ENCODE measurements at regions not wholly inside any gene's neighbourhood (a gene's known extent, or its start where the extent isn't known, plus 50 kb on each side); places are given as distances from the start of the nearest gene placed in this dataset.
"Not testable (repeated sequence)": the region's sequence is repeated elsewhere in the genome, so short reads cannot be mapped to it uniquely, and the experiment has no call there.

GRCh38 chr11:13183094-13183825 lies 94.3 kb upstream of the BMAL1 start:
- peak; percentile 28 for DNase-seq (ENCODE audit: low spot score)
- in situ Hi-C loops (cut with MboI; ENCODE audit: low sequenced_read_pairs, unreplicated experiment) = no loop called here
- peak; percentile 71 for TF ChIP-seq CTCF (IDR thresholded peaks at IDR 0.05; ENCODE audit: borderline replicate concordance, control extremely low read depth, extremely low read depth, insufficient read depth, missing control alignments)

DNA sequence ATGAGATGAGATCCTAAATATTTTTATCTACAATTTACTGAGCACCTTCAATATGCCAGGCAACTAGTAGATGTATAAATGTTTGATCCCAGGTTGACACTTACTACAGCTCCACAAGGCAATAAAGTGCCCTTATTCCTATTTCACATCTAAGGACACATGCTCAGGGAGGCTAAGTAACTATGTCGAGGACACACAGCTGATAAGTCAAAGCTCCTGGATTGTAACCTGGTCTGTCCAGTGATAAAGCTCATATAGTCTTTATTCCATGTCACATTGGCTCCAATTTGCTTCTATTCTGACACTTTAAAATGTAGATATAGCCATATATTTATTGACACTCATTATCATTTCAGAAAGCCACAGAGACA lies 93.8 kb upstream of the BMAL1 start:
- TF ChIP-seq CTCF (IDR thresholded peaks at IDR 0.05; ENCODE audit: borderline replicate concordance, control extremely low read depth, extremely low read depth, insufficient read depth, missing control alignments) = no peak
- no peak for DNase-seq (ENCODE audit: low spot score)
- in situ Hi-C loops (cut with MboI; ENCODE audit: low sequenced_read_pairs, unreplicated experiment) = no loop called here

DNA sequence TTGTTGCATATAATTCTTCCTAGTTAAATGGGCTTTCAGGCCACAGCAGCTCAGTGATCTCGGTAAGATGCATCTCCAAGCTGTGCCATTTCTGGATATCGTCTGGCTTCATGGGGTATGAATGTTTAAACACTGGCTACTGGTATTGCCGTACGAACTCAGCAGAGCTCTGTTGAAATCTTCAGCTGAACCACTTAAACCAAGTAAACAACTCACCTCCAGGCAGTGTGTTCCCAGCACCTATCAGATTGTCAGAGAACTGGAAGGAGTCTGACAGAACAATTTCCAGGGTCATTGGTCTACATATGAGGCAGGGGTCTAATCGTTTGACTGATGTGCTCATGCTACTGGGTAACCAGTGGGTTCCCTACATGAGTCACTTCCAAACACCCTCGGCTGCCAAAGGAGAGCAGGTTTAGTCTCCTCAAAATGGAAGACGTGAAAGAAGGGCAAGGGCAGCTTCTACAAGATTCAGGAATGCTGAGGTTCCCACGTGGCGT lies 93.2 kb upstream of the BMAL1 start:
- in situ Hi-C loops (cut with MboI; ENCODE audit: low sequenced_read_pairs, unreplicated experiment) = no loop called here

DNA sequence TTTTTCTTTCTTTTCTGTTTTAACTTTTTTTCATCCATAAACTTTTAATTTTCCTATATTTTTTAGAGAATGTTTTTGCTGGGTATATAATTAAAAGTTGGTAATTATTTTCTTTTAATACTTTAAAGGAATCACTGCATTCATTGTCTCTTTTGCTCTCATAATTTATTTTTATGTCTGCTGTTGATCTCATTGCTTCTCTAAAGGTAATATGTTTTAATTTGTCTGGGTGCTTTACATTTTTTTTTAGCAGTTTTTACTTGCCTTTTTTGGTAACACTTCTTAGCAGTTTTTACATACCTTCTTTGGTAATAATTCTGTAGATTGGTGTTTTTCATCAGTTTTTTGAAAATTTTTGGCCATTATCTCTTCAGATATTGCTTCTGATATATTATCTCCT lies 89.4 kb upstream of the BMAL1 start:
- DNase-seq (ENCODE audit: low spot score) = no peak
- no peak for TF ChIP-seq CTCF (IDR thresholded peaks at IDR 0.05; ENCODE audit: borderline replicate concordance, control extremely low read depth, extremely low read depth, insufficient read depth, missing control alignments)
- in situ Hi-C loops (cut with MboI; ENCODE audit: low sequenced_read_pairs, unreplicated experiment) = no loop called here

More for the DNA sequence above, 93.2 kb upstream of the BMAL1 start:
- TF ChIP-seq CTCF (IDR thresholded peaks at IDR 0.05; ENCODE audit: borderline replicate concordance, control extremely low read depth, extremely low read depth, insufficient read depth, missing control alignments) = no peak
- DNase-seq (ENCODE audit: low spot score) = no peak

- DNase-seq (ENCODE audit: low spot score) = no peak
- TF ChIP-seq CTCF (IDR thresholded peaks at IDR 0.05; ENCODE audit: borderline replicate concordance, control extremely low read depth, extremely low read depth, insufficient read depth, missing control alignments) = no peak
- in situ Hi-C loops (cut with MboI; ENCODE audit: low sequenced_read_pairs, unreplicated experiment) = no loop called here
These were observed 87.8 kb upstream of the BMAL1 start for GRCh38 chr11:13189561-13190426.

GRCh38 chr11:13193613-13194012 lies 84.0 kb upstream of the BMAL1 start:
- TF ChIP-seq CTCF (IDR thresholded peaks at IDR 0.05; ENCODE audit: borderline replicate concordance, control extremely low read depth, extremely low read depth, insufficient read depth, missing control alignments) = no peak
- DNase-seq (ENCODE audit: low spot score) = no peak
- in situ Hi-C loops (cut with MboI; ENCODE audit: low sequenced_read_pairs, unreplicated experiment) = no loop called here

GRCh38 chr11:13197374-13197773 lies 80.2 kb upstream of the BMAL1 start:
- in situ Hi-C loops (cut with MboI; ENCODE audit: low sequenced_read_pairs, unreplicated experiment); DNase-seq (ENCODE audit: low spot score): not testable (repeated sequence)
